GM12878 (cell line): ENCODE measurements at regions not wholly inside any gene's neighbourhood (a gene's known extent, or its start where the extent isn't known, plus 50 kb on each side); places are given as distances from the start of the nearest gene placed in this dataset.

Experiments used
- ATAC-seq: fragments of 200-7000 bp; cut with Tn5 transposase; 3 replicates; pipeline ENCODE4 v1.9.1; 2020; ENCODE audit warnings: mild to moderate bottlenecking, moderate library complexity
- BruUV-seq: library from RNA; stranded (reverse); fragments of 400-500 nt; replicated peaks from 2 replicates; lab custom pipeline; 2021; lab: Mats Ljungman, UMichigan
- CTCF ChIA-PET: fragments of 300-600 bp; sonication (Branson Sonifier 250); formaldehyde crosslinking; extraction: SDS; loops from one replicate; lab custom pipeline; 2021; ENCODE audit warnings: inconsistent platforms; lab: Yijun Ruan, JAX
- POLR2A ChIA-PET: fragments of 350-600 bp; formaldehyde crosslinking; extraction: SDS; loops from one replicate; lab custom pipeline; 2021; ENCODE audit warnings: inconsistent platforms; lab: Charles Lee
- RAD21 ChIA-PET: fragments of 300-600 bp; sonication (Branson Sonifier 250); formaldehyde crosslinking; loops from one replicate; lab custom pipeline; 2023; ENCODE audit warnings: antibody characterized with exemption; ENCODE audit not compliant: unreplicated experiment; lab: Charles Lee
- SMC1A ChIA-PET: fragments of 300-600 bp; sonication (Branson Sonifier 250); formaldehyde crosslinking; loops from one replicate; lab custom pipeline; 2023; ENCODE audit not compliant: unreplicated experiment, uncharacterized antibody; lab: Charles Lee
- DNase-seq: peaks from one replicate; pipeline ENCODE4 v3.0.0-alpha.2; 2011; ENCODE audit warnings: low read depth, low spot score
- FAIRE-seq: peaks from 3 replicates; lab custom pipeline; 2011; peaks lifted over from hg19 to GRCh38; lab: Jason Lieb, UNC
- H2AFZ ChIP-seq: 2 replicates; pipeline ENCODE4 v1.6.0; 2011; ENCODE audit warnings: low read depth, low read length, control low read depth; ENCODE audit not compliant: control insufficient read depth
- H3K27ac ChIP-seq: 2 replicates; pipeline ENCODE4 v1.5.1; 2011; ENCODE audit warnings: control low read depth; ENCODE audit not compliant: control insufficient read depth, insufficient read depth
- H3K27me3 ChIP-seq, 2 experiments: replicated peaks in 1 of 2; 2 replicates each; pipeline versions ENCODE4 v1.6.0 to v1.6.1; 2011; ENCODE audit warnings: low read length in 1 of 2; ENCODE audit not compliant: control insufficient read depth in 2 of 2, insufficient read depth in 2 of 2
- H3K36me3 ChIP-seq, 2 experiments: 2 replicates each; pipeline ENCODE4 v1.5.1; 2011; ENCODE audit warnings: low read length in 1 of 2; ENCODE audit not compliant: control insufficient read depth in 2 of 2, insufficient read depth in 2 of 2
- H3K4me1 ChIP-seq: 2 replicates; pipeline ENCODE4 v1.6.1; 2011; ENCODE audit warnings: mild to moderate bottlenecking, low read length, moderate library complexity, mixed read lengths; ENCODE audit not compliant: control insufficient read depth, insufficient read depth
- H3K4me2 ChIP-seq: 2 replicates; pipeline ENCODE4 v1.6.0; 2011; ENCODE audit warnings: control low read depth; ENCODE audit not compliant: control insufficient read depth, insufficient read depth
- H3K4me3 ChIP-seq: fragments of 200-600 bp; sonication (generic); 2 replicates; pipeline ENCODE4 v1.5.1; 2016
- H3K79me2 ChIP-seq: 2 replicates; pipeline ENCODE4 v1.6.0; 2011; ENCODE audit warnings: low read length; ENCODE audit not compliant: control insufficient read depth, insufficient read depth
- H3K9ac ChIP-seq: 2 replicates; pipeline ENCODE4 v1.8.0; 2011; ENCODE audit warnings: low read length, control low read depth, mixed read lengths; ENCODE audit not compliant: control insufficient read depth, insufficient read depth
- H3K9me3 ChIP-seq: replicated peaks from 3 replicates; pipeline ENCODE4 v1.5.1; 2011; ENCODE audit warnings: mild to moderate bottlenecking, low read length; ENCODE audit not compliant: control insufficient read depth, insufficient read depth
- H4K20me1 ChIP-seq: 2 replicates; pipeline ENCODE4 v1.6.0; 2011; ENCODE audit not compliant: control insufficient read depth, insufficient read depth
- WGBS: methylation state at CpG from one replicate; pipeline ENCODE4 v1.1.6; 2016; ENCODE audit warnings: low lambda C conversion rate; ENCODE audit not compliant: insufficient replicate concordance, insufficient coverage; ENCODE audit errors: missing lambda C conversion rate; 5-methylcytosine and 5-hydroxymethylcytosine counted together
- in situ Hi-C: fragments of 300-500 bp; cut with MboI; formaldehyde crosslinking; loops from 9 replicates; pipeline ENCODE4 v1.14.3; 2018; ENCODE audit warnings: mixed read lengths
- intact Hi-C: fragments of 100-400 bp; cut with micrococcal nuclease; formaldehyde crosslinking; loops from one replicate; pipeline ENCODE4 v1.14.2; 2022; ENCODE audit not compliant: unreplicated experiment
- TF ChIP-seq, protein P1 (sequence below): fragments of 450-650 bp; conservative IDR thresholded peaks from 2 replicates; pipeline ENCODE4 v1.6.1; 2017; ENCODE audit warnings: mild to moderate bottlenecking, moderate library complexity
- TF ChIP-seq, protein P2 (sequence below): fragments of 450-650 bp; IDR thresholded peaks from 2 replicates; pipeline ENCODE4 v1.6.1; 2017; ENCODE audit warnings: mild to moderate bottlenecking
- TF ChIP-seq, protein P3 (sequence below): IDR thresholded peaks from 2 replicates; pipeline ENCODE4 v1.6.1; 2012; ENCODE audit warnings: low read depth, low read length, improper control_type of control experiment

DNA sequence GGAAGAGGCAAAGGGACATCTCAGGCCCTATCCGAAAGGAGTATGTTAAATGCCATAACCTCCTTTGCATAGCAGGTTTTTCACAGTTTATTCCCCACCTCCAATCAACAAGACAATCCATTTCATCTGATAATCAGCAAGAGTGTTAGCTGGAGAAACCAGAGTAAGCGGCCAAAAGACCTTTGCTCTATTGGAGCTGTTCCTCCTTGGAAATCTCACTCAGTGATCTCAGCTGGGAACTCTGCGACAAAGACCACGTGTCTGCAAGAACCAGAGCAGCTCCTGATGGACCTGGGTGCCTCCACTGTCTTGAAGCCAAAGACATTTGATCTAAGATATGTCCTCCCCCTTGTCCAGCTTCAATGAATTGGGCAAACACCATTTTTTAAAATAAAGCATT is 241.0 kb downstream of the SEC61B start:
- Histone ChIP-seq H3K4me3 (no peak overlapping the region), H3K79me2 (no peaks in the 10 kb centered on the region), H3K4me2 (no peak overlapping the region), H3K36me3 (no peaks in the 10 kb centered on the region), H3K4me1 (no peaks in the 10 kb centered on the region), H2AFZ (no peak overlapping the region), H3K27me3 (no peaks in the 10 kb centered on the region), H3K27ac (no peak overlapping the region), H4K20me1 (no peaks in the 10 kb centered on the region), H3K9me3 (no peaks in the 10 kb centered on the region), H3K9ac (no peak overlapping the region)
- DNase-seq (no peak), ATAC-seq (no peak), FAIRE-seq (no peak)
- in situ Hi-C loops: no loop called here
- ChIA-PET RAD21 (no interaction called here), POLR2A (interaction anchor here (0.6 kb wide), 1 partner anchor 11 kb away, joined by 3 read pairs; no protein-coding TSS in a partner anchor), CTCF (no interaction called here), SMC1A (no interaction called here)
- 41% methylated on average over 4 of the region's 4 CpGs for WGBS
- intact Hi-C loops: no loop called here
- BruUV-seq: no TSS peak
- TF ChIP-seq, protein P1, sequence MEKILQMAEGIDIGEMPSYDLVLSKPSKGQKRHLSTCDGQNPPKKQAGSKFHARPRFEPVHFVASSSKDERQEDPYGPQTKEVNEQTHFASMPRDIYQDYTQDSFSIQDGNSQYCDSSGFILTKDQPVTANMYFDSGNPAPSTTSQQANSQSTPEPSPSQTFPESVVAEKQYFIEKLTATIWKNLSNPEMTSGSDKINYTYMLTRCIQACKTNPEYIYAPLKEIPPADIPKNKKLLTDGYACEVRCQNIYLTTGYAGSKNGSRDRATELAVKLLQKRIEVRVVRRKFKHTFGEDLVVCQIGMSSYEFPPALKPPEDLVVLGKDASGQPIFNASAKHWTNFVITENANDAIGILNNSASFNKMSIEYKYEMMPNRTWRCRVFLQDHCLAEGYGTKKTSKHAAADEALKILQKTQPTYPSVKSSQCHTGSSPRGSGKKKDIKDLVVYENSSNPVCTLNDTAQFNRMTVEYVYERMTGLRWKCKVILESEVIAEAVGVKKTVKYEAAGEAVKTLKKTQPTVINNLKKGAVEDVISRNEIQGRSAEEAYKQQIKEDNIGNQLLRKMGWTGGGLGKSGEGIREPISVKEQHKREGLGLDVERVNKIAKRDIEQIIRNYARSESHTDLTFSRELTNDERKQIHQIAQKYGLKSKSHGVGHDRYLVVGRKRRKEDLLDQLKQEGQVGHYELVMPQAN: no peak
- TF ChIP-seq, protein P2, sequence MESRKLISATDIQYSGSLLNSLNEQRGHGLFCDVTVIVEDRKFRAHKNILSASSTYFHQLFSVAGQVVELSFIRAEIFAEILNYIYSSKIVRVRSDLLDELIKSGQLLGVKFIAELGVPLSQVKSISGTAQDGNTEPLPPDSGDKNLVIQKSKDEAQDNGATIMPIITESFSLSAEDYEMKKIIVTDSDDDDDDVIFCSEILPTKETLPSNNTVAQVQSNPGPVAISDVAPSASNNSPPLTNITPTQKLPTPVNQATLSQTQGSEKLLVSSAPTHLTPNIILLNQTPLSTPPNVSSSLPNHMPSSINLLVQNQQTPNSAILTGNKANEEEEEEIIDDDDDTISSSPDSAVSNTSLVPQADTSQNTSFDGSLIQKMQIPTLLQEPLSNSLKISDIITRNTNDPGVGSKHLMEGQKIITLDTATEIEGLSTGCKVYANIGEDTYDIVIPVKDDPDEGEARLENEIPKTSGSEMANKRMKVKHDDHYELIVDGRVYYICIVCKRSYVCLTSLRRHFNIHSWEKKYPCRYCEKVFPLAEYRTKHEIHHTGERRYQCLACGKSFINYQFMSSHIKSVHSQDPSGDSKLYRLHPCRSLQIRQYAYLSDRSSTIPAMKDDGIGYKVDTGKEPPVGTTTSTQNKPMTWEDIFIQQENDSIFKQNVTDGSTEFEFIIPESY: no peak
- TF ChIP-seq, protein P3, sequence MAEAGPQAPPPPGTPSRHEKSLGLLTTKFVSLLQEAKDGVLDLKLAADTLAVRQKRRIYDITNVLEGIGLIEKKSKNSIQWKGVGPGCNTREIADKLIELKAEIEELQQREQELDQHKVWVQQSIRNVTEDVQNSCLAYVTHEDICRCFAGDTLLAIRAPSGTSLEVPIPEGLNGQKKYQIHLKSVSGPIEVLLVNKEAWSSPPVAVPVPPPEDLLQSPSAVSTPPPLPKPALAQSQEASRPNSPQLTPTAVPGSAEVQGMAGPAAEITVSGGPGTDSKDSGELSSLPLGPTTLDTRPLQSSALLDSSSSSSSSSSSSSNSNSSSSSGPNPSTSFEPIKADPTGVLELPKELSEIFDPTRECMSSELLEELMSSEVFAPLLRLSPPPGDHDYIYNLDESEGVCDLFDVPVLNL: no peak
